ENCODE measurements at regions not wholly inside any gene's neighbourhood (a gene's known extent, or its start where the extent isn't known, plus 50 kb on each side); places are given as distances from the start of the nearest gene placed in this dataset.

GRCh38 chr3:112751564-112752512 lies 94.8 kb downstream of the CD200R1L start:
- Histone ChIP-seq H3K27me3 (replicated peaks; ENCODE audit: insufficient read depth, low read length) (no peaks in the 10 kb centered on the region), H3K9me3 (replicated peaks; ENCODE audit: insufficient read depth, low read length) (no peaks in the 10 kb centered on the region), H3K79me2 (ENCODE audit: low read length) (no peaks in the 10 kb centered on the region), H3K36me3 (replicated peaks; ENCODE audit: insufficient read depth, low read length) (no peaks in the 10 kb centered on the region), H3K4me3 (ENCODE audit: low read length) (no peak overlapping the region), H3F3A (ENCODE audit: insufficient read depth, low read length) (no peaks in the 10 kb centered on the region), H3K4me1 (ENCODE audit: low read length) (peaks cover 4% of the 10 kb centered on the region; the same call in 1 of the 2 replicates), H3K27ac (ENCODE audit: low read length) (no peak overlapping the region), H3K9me2 (replicated peaks; ENCODE audit: insufficient read depth, low read length) (no peaks in the 10 kb centered on the region), H4K20me1 (ENCODE audit: insufficient read depth, low read length) (no peaks in the 10 kb centered on the region), H3K4me2 (ENCODE audit: low read depth, low read length) (no peak overlapping the region), H3K9ac (ENCODE audit: low read length) (no peak overlapping the region), H2AFZ (ENCODE audit: low read length) (no peak overlapping the region)
- DNase-seq, result no peak
- TF ChIP-seq EZH2 (optimal IDR thresholded peaks at IDR 0.05; ENCODE audit: low read depth, low read length) (no peak), EZH2phosphoT487 (IDR thresholded peaks at IDR 0.05; ENCODE audit: low read length) (no peak)
- TF ChIP-seq, protein P1, sequence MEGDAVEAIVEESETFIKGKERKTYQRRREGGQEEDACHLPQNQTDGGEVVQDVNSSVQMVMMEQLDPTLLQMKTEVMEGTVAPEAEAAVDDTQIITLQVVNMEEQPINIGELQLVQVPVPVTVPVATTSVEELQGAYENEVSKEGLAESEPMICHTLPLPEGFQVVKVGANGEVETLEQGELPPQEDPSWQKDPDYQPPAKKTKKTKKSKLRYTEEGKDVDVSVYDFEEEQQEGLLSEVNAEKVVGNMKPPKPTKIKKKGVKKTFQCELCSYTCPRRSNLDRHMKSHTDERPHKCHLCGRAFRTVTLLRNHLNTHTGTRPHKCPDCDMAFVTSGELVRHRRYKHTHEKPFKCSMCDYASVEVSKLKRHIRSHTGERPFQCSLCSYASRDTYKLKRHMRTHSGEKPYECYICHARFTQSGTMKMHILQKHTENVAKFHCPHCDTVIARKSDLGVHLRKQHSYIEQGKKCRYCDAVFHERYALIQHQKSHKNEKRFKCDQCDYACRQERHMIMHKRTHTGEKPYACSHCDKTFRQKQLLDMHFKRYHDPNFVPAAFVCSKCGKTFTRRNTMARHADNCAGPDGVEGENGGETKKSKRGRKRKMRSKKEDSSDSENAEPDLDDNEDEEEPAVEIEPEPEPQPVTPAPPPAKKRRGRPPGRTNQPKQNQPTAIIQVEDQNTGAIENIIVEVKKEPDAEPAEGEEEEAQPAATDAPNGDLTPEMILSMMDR (IDR thresholded peaks at IDR 0.05; ENCODE audit: low read length), result no peak

- Histone ChIP-seq H3K4me3 (ENCODE audit: low read length) (no peak overlapping the region), H3K4me1 (ENCODE audit: low read length) (peaks cover 4% of the 10 kb centered on the region; the same call in 1 of the 2 replicates), H3K9me2 (replicated peaks; ENCODE audit: insufficient read depth, low read length) (no peaks in the 10 kb centered on the region), H3K79me2 (ENCODE audit: low read length) (no peaks in the 10 kb centered on the region), H2AFZ (ENCODE audit: low read length) (no peak overlapping the region), H3K9ac (ENCODE audit: low read length) (no peak overlapping the region), H3K27me3 (replicated peaks; ENCODE audit: insufficient read depth, low read length) (no peaks in the 10 kb centered on the region), H3K27ac (ENCODE audit: low read length) (no peak overlapping the region), H3K36me3 (replicated peaks; ENCODE audit: insufficient read depth, low read length) (no peaks in the 10 kb centered on the region), H3K4me2 (ENCODE audit: low read depth, low read length) (no peak overlapping the region), H3F3A (ENCODE audit: insufficient read depth, low read length) (no peaks in the 10 kb centered on the region), H4K20me1 (ENCODE audit: insufficient read depth, low read length) (no peaks in the 10 kb centered on the region), H3K9me3 (replicated peaks; ENCODE audit: insufficient read depth, low read length) (no peaks in the 10 kb centered on the region)
- no peak for DNase-seq
- TF ChIP-seq EZH2phosphoT487 (IDR thresholded peaks at IDR 0.05; ENCODE audit: low read length) (no peak), EZH2 (optimal IDR thresholded peaks at IDR 0.05; ENCODE audit: low read depth, low read length) (no peak)
- TF ChIP-seq, protein P1 (IDR thresholded peaks at IDR 0.05; ENCODE audit: low read length), result no peak
These were observed 95.6 kb downstream of the CD200R1L start for GRCh38 chr3:112751061-112751460.

GRCh38 chr3:112747624-112748023 lies 99.0 kb downstream of the CD200R1L start:
- Histone ChIP-seq H3K9me2 (replicated peaks; ENCODE audit: insufficient read depth, low read length) (no peaks in the 10 kb centered on the region), H3K79me2 (ENCODE audit: low read length) (no peaks in the 10 kb centered on the region), H3K4me1 (ENCODE audit: low read length) (peaks cover 17% of the 10 kb centered on the region), H3K27me3 (replicated peaks; ENCODE audit: insufficient read depth, low read length) (no peaks in the 10 kb centered on the region), H3K27ac (ENCODE audit: low read length) (no peak overlapping the region), H3K36me3 (replicated peaks; ENCODE audit: insufficient read depth, low read length) (no peaks in the 10 kb centered on the region), H3K9me3 (replicated peaks; ENCODE audit: insufficient read depth, low read length) (no peaks in the 10 kb centered on the region), H3K9ac (ENCODE audit: low read length) (no peak overlapping the region), H2AFZ (ENCODE audit: low read length) (no peak overlapping the region), H3K4me2 (ENCODE audit: low read depth, low read length) (no peak overlapping the region), H4K20me1 (ENCODE audit: insufficient read depth, low read length) (no peaks in the 10 kb centered on the region), H3F3A (ENCODE audit: insufficient read depth, low read length) (no peaks in the 10 kb centered on the region), H3K4me3 (ENCODE audit: low read length) (no peak overlapping the region)
- TF ChIP-seq EZH2 (optimal IDR thresholded peaks at IDR 0.05; ENCODE audit: low read depth, low read length) (no peak), EZH2phosphoT487 (IDR thresholded peaks at IDR 0.05; ENCODE audit: low read length) (no peak)
- TF ChIP-seq, protein P1 (IDR thresholded peaks at IDR 0.05; ENCODE audit: low read length), result no peak
- no peak for DNase-seq

Measured in MM.1S (cell line).